Stromal cell of bone marrow (primary cell): ENCODE measurements at regions not wholly inside any gene's neighbourhood (a gene's known extent, or its start where the extent isn't known, plus 50 kb on each side); places are given as distances from the start of the nearest gene placed in this dataset.
"Not testable (repeated sequence)": the region's sequence is repeated elsewhere in the genome, so short reads cannot be mapped to it uniquely, and the experiment has no call there.

Experiments
- DNase-seq: peaks from one replicate; pipeline ENCODE4 v3.0.0-alpha.2; 2012; ENCODE audit warnings: low read depth

- DNase-seq: no peak
Measured at GRCh38 chr3:99586701-99587100, 51.7 kb upstream of the COL8A1 start.

GRCh38 chr3:99579965-99580364 lies 58.4 kb upstream of the COL8A1 start:
- DNase-seq: no peak

- peak; percentile 60 for DNase-seq
Measured at GRCh38 chr3:99579246-99579645, 59.1 kb upstream of the COL8A1 start.

GRCh38 chr3:99578339-99578970 lies 59.9 kb upstream of the COL8A1 start:
- no peak for DNase-seq

GRCh38 chr3:99576904-99577559 lies 61.4 kb upstream of the COL8A1 start:
- no peak for DNase-seq

GRCh38 chr3:99575683-99576082 lies 62.7 kb upstream of the COL8A1 start:
- no peak for DNase-seq

GRCh38 chr3:99570061-99570460 lies 68.3 kb upstream of the COL8A1 start:
- no peak for DNase-seq

- no peak for DNase-seq
Measured at GRCh38 chr3:99568663-99569335, 69.6 kb upstream of the COL8A1 start.

GRCh38 chr3:99565331-99565730 lies 73.1 kb upstream of the COL8A1 start:
- no peak for DNase-seq

GRCh38 chr3:99562990-99563607 lies 75.3 kb upstream of the COL8A1 start:
- DNase-seq: no peak

- no peak for DNase-seq
Measured at GRCh38 chr3:99562138-99562537, 76.3 kb upstream of the COL8A1 start.

- no peak for DNase-seq
Measured at GRCh38 chr3:99561056-99561455, 77.3 kb upstream of the COL8A1 start.

- DNase-seq: no peak
Measured at GRCh38 chr3:99559196-99559595, 79.2 kb upstream of the COL8A1 start.

GRCh38 chr3:99555885-99556284 lies 82.5 kb upstream of the COL8A1 start:
- DNase-seq: not testable (repeated sequence)

- no peak for DNase-seq
Measured at GRCh38 chr3:99551520-99551919, 86.9 kb upstream of the COL8A1 start.

- DNase-seq: peak; percentile 56
Measured at GRCh38 chr3:99549957-99550603, 88.3 kb upstream of the COL8A1 start.

- no peak for DNase-seq
Measured at GRCh38 chr3:99549220-99549619, 89.2 kb upstream of the COL8A1 start.

- DNase-seq: no peak
Measured at GRCh38 chr3:99548674-99549073, 89.7 kb upstream of the COL8A1 start.

GRCh38 chr3:99545941-99546580 lies 92.3 kb upstream of the COL8A1 start:
- DNase-seq: peak; percentile 36

- no peak for DNase-seq
Measured at GRCh38 chr3:99544786-99545281, 93.6 kb upstream of the COL8A1 start.

- no peak for DNase-seq
Measured at GRCh38 chr3:99543796-99544195, 94.6 kb upstream of the COL8A1 start.
